CD14-positive monocyte (primary cell): ENCODE measurements at regions not wholly inside any gene's neighbourhood (a gene's known extent, or its start where the extent isn't known, plus 50 kb on each side); places are given as distances from the start of the nearest gene placed in this dataset.

Source experiments
- DNase-seq, 3 donors: peaks; one replicate each; pipeline ENCODE4 v3.0.0-alpha.2; 2011 to 2022
- H2AFZ ChIP-seq: 2 replicates; pipeline ENCODE4 v1.6.0; 2012; ENCODE audit warnings: mild to moderate bottlenecking, low read depth, low read length, inconsistent platforms; ENCODE audit not compliant: insufficient read depth, poor library complexity, severe bottlenecking
- H3K27ac ChIP-seq, 2 donors: 1 replicate in 1 of 2; 2 replicates in 1 of 2; pipeline ENCODE4 v1.5.1; 2012 to 2013; ENCODE audit warnings: low read length in 2 of 2, control low read depth in 1 of 2, inconsistent platforms in 1 of 2, low read depth in 1 of 2, mild to moderate bottlenecking in 1 of 2
- H3K27me3 ChIP-seq, 2 donors: one replicate each; pipeline versions ENCODE4 v1.6.0 to v1.6.1; 2011 to 2013; ENCODE audit warnings: low read length in 2 of 2; ENCODE audit not compliant: control insufficient read depth in 2 of 2, insufficient read depth in 2 of 2
- H3K36me3 ChIP-seq, 2 donors: replicated peaks in 1 of 2; 1 replicate in 1 of 2; 2 replicates in 1 of 2; pipeline versions ENCODE4 v1.5.1 to v1.6.1; 2012 to 2013; ENCODE audit warnings: low read length in 2 of 2, control low read depth in 1 of 2, inconsistent platforms in 1 of 2, mild to moderate bottlenecking in 1 of 2; ENCODE audit not compliant: insufficient read depth in 2 of 2, control insufficient read depth in 1 of 2
- H3K4me1 ChIP-seq, 2 donors: 1 replicate in 1 of 2; 2 replicates in 1 of 2; pipeline versions ENCODE4 v1.5.1 to v1.6.1; 2012 to 2013; ENCODE audit warnings: low read length in 2 of 2, control low read depth in 1 of 2, inconsistent platforms in 1 of 2, mild to moderate bottlenecking in 1 of 2, moderate library complexity in 1 of 2; ENCODE audit not compliant: insufficient read depth in 2 of 2, control insufficient read depth in 1 of 2
- H3K4me2 ChIP-seq: replicated peaks from 2 replicates; pipeline ENCODE3; 2012; ENCODE audit warnings: low read length, moderate library complexity, mild to moderate bottlenecking; ENCODE audit not compliant: poor library complexity, severe bottlenecking; ENCODE audit errors: extremely low read depth
- H3K4me3 ChIP-seq, 3 experiments: fragments of 200-600 bp in 1 of 3; sonication (generic) in 1 of 3; replicated peaks in 1 of 3; 1 replicate in 2 of 3; 2 replicates in 1 of 3; pipeline ENCODE4 v1.5.1; 2011 to 2013; ENCODE audit warnings: low read length in 3 of 3, mild to moderate bottlenecking in 3 of 3, control low read depth in 2 of 3, low read depth in 2 of 3, inconsistent platforms in 1 of 3, moderate library complexity in 1 of 3
- H3K79me2 ChIP-seq: 2 replicates; pipeline ENCODE4 v1.6.0; 2012; ENCODE audit warnings: mild to moderate bottlenecking, control low read depth, inconsistent platforms, low read length, moderate library complexity; ENCODE audit not compliant: insufficient read depth
- H3K9ac ChIP-seq: 2 replicates; pipeline ENCODE4 v1.6.0; 2017; ENCODE audit warnings: low read length, mild to moderate bottlenecking; ENCODE audit not compliant: insufficient read depth, poor library complexity, severe bottlenecking
- H3K9me3 ChIP-seq, 2 donors: replicated peaks in 1 of 2; 1 replicate in 1 of 2; 2 replicates in 1 of 2; pipeline versions ENCODE4 v1.5.1 to v1.6.1; 2012 to 2013; ENCODE audit warnings: low read length in 2 of 2, control low read depth in 1 of 2; ENCODE audit not compliant: control insufficient read depth in 1 of 2, insufficient read depth in 1 of 2
- H4K20me1 ChIP-seq: 2 replicates; pipeline ENCODE4 v1.6.0; 2012; ENCODE audit warnings: mild to moderate bottlenecking, low read length, control low read depth, moderate library complexity; ENCODE audit not compliant: insufficient read depth
- H3K27ac Mint-ChIP-seq, 7 donors: one replicate each; pipeline ENCODE4 v1.8.0; 2020; ENCODE audit warnings: mild to moderate bottlenecking in 7 of 7, mixed read lengths in 7 of 7, moderate library complexity in 6 of 7, inconsistent platforms in 2 of 7
- H3K27me3 Mint-ChIP-seq, 3 donors: one replicate each; pipeline ENCODE4 v1.8.0; 2021 to 2022; ENCODE audit warnings: low read depth in 3 of 3, mild to moderate bottlenecking in 3 of 3, mixed read lengths in 3 of 3, moderate library complexity in 3 of 3, inconsistent platforms in 1 of 3
- H3K36me3 Mint-ChIP-seq, 2 donors: one replicate each; pipeline ENCODE4 v1.8.0; 2020; ENCODE audit warnings: mixed read lengths in 2 of 2, inconsistent platforms in 1 of 2, mild to moderate bottlenecking in 1 of 2
- H3K4me1 Mint-ChIP-seq: one replicate; pipeline ENCODE4 v1.8.0; 2020; ENCODE audit warnings: mild to moderate bottlenecking, mixed read lengths
- H3K4me3 Mint-ChIP-seq, 2 donors: one replicate each; pipeline ENCODE4 v1.8.0; 2020; ENCODE audit warnings: mild to moderate bottlenecking in 2 of 2, mixed read lengths in 2 of 2, moderate library complexity in 1 of 2
- H3K9me3 Mint-ChIP-seq, 7 donors: one replicate each; pipeline ENCODE4 v1.8.0; 2020 to 2022; ENCODE audit warnings: mixed read lengths in 7 of 7, mild to moderate bottlenecking in 6 of 7, moderate library complexity in 6 of 7, inconsistent platforms in 2 of 7
- WGBS: methylation state at CpG from one replicate; pipeline ENCODE4 v1.1.5; 2013; ENCODE audit warnings: missing lambda C conversion rate; ENCODE audit not compliant: insufficient coverage; 5-methylcytosine and 5-hydroxymethylcytosine counted together
- intact Hi-C, 2 donors: fragments of 100-400 bp; cut with micrococcal nuclease; formaldehyde crosslinking; loops; one replicate each; pipeline versions ENCODE4 v1.15.0 to v1.15.1; 2023
- TF ChIP-seq, protein P1 (sequence below): fragments of 200-600 bp; IDR thresholded peaks from one replicate; pipeline ENCODE4 v1.8.0; 2022; ENCODE audit warnings: antibody characterized with exemption, mild to moderate bottlenecking

- TF ChIP-seq, protein P1, sequence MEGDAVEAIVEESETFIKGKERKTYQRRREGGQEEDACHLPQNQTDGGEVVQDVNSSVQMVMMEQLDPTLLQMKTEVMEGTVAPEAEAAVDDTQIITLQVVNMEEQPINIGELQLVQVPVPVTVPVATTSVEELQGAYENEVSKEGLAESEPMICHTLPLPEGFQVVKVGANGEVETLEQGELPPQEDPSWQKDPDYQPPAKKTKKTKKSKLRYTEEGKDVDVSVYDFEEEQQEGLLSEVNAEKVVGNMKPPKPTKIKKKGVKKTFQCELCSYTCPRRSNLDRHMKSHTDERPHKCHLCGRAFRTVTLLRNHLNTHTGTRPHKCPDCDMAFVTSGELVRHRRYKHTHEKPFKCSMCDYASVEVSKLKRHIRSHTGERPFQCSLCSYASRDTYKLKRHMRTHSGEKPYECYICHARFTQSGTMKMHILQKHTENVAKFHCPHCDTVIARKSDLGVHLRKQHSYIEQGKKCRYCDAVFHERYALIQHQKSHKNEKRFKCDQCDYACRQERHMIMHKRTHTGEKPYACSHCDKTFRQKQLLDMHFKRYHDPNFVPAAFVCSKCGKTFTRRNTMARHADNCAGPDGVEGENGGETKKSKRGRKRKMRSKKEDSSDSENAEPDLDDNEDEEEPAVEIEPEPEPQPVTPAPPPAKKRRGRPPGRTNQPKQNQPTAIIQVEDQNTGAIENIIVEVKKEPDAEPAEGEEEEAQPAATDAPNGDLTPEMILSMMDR, result no peak
- peaks cover 0 to 4% (median 2%) of the 10 kb centered on the region in 3 donors for H3K27me3 Mint-ChIP-seq
Observed at GRCh38 chr14:71243697-71244096, 336.4 kb downstream of the PCNX1 start.

GRCh38 chr14:71244341-71244740, 337.1 kb downstream of the PCNX1 start:
- Histone ChIP-seq H2AFZ (no peak overlapping the region), H3K9me3 (no peaks in the 10 kb centered on the region), H3K4me1 (no peaks in the 10 kb centered on the region), H3K9ac (no peak overlapping the region), H3K27ac (no peak overlapping the region), H3K36me3 (no peaks in the 10 kb centered on the region), H3K79me2 (no peaks in the 10 kb centered on the region), H3K4me2 (no peak overlapping the region), H3K27me3 (no peaks in the 10 kb centered on the region), H4K20me1 (no peaks in the 10 kb centered on the region), H3K4me3 (no peak overlapping the region)
- Mint-ChIP-seq H3K9me3 (peaks cover 2 to 27% (median 6%) of the 10 kb centered on the region in 7 donors), H3K4me3 (no peak overlapping the region), H3K4me1 (no peaks in the 10 kb centered on the region), H3K27ac (no peak overlapping the region), H3K27me3 (peaks cover 0 to 4% (median 2%) of the 10 kb centered on the region in 3 donors), H3K36me3 (no peaks in the 10 kb centered on the region)
- intact Hi-C loops, result no loop called here
- TF ChIP-seq, protein P1, result no peak
- 95% methylated on average over 5 of the region's 5 CpGs for WGBS
- no peak for DNase-seq

More at GRCh38 chr14:71243697-71244096, 336.4 kb downstream of the PCNX1 start:
- WGBS, result no CpG with 5 or more reads among the region's 1 CpG
- H3K9ac ChIP-seq, result no peak overlapping the region
- no peak overlapping the region for H3K27ac ChIP-seq
- Mint-ChIP-seq H3K4me3 (no peak overlapping the region), H3K9me3 (peaks cover 2 to 27% (median 6%) of the 10 kb centered on the region in 7 donors), H3K27ac (no peak overlapping the region), H3K36me3 (no peaks in the 10 kb centered on the region), H3K4me1 (no peaks in the 10 kb centered on the region)
- H3K4me3 ChIP-seq, result no peak overlapping the region
- no peak for DNase-seq
- H3K36me3 ChIP-seq, result no peaks in the 10 kb centered on the region
- no peaks in the 10 kb centered on the region for H4K20me1 ChIP-seq
- H3K27me3 ChIP-seq, result no peaks in the 10 kb centered on the region
- H3K4me2 ChIP-seq, result no peak overlapping the region
- H3K9me3 ChIP-seq, result no peaks in the 10 kb centered on the region
- intact Hi-C loops, result no loop called here
- no peaks in the 10 kb centered on the region for H3K79me2 ChIP-seq
- no peaks in the 10 kb centered on the region for H3K4me1 ChIP-seq
- no peak overlapping the region for H2AFZ ChIP-seq
